Activated T-cell treated with anti-CD3 and anti-CD28 coated beads, Interleukin-2, amount 50 U/mL, for 72 hours (primary cell): ENCODE measurements at regions not wholly inside any gene's neighbourhood (a gene's known extent, or its start where the extent isn't known, plus 50 kb on each side); places are given as distances from the start of the nearest gene placed in this dataset.
A peak's percentile ranks its signal among the peaks of the same experiment; 100 is the strongest.
"Not testable (repeated sequence)": the region's sequence is repeated elsewhere in the genome, so short reads cannot be mapped to it uniquely, and the experiment has no call there.

ENCODE experiments used
- ATAC-seq, 2 donors: fragments of 150-1000 bp; cut with Tn5 transposase; replicated peaks in 1 of 2; 2 replicates each; pipeline ENCODE4 v1.10.0; 2021; ENCODE audit warnings: moderate library complexity in 2 of 2, mild to moderate bottlenecking in 1 of 2
- DNase-seq, 2 donors: peaks; one replicate each; pipeline ENCODE4 v3.0.0; 2021 to 2022; ENCODE audit warnings: mixed read lengths in 1 of 2
- H3K27ac Mint-ChIP-seq: one replicate; pipeline ENCODE4 v1.8.0; 2022; ENCODE audit warnings: mild to moderate bottlenecking, moderate library complexity, mixed read lengths
- H3K27me3 Mint-ChIP-seq: one replicate; pipeline ENCODE4 v1.8.0; 2022; ENCODE audit warnings: low read depth, mixed read lengths
- H3K36me3 Mint-ChIP-seq, 2 donors: one replicate each; pipeline ENCODE4 v1.8.0; 2022; ENCODE audit warnings: mixed read lengths in 2 of 2, mild to moderate bottlenecking in 1 of 2; ENCODE audit not compliant: insufficient read depth in 2 of 2
- H3K4me1 Mint-ChIP-seq: one replicate; pipeline ENCODE4 v1.8.0; 2022; ENCODE audit warnings: low read depth, mixed read lengths
- H3K4me3 Mint-ChIP-seq, 2 donors: one replicate each; pipeline ENCODE4 v1.8.0; 2022; ENCODE audit warnings: mild to moderate bottlenecking in 2 of 2, mixed read lengths in 2 of 2, moderate library complexity in 2 of 2
- H3K9me3 Mint-ChIP-seq, 2 donors: one replicate each; pipeline ENCODE4 v1.8.0; 2022; ENCODE audit warnings: mixed read lengths in 2 of 2

DNA sequence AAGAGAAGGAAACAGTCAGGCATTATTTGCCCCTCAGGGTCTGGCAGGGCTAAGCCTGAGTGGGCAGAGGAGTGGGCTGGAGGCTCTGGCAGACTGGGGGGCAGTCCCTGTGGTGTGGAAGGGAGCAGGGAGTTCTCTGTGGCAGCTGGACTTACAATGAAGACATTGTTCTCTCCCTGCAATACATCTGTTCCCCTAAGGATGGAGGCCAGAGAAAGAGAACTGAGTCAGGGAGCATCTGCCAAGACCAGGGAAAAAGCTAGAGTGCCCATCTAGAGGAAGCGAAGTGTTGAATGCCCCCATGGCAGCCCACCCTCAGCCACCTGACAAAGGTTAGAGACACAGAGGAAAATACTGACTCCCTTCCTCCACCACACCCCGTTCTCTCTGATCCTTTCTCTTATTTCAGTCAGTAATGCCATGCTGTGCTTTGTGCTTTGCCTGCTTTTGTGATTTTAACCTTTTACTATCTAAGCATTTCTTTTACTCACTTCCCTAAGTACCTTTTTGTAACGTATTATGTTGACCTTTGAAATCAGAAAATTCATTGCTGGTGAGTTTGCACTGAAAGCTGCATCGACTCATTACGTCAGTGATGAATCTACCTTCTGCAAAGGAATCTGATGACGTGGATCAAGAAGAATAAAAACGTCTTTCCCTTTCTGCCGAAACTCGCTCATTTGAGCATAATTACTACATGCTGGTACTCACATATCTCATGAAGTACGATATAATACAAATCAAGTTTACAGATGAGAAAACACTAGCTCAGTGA lies 76.0 kb downstream of the ACTL7B start:
- no peak for DNase-seq
- H3K9me3 Mint-ChIP-seq = no peaks in the 10 kb centered on the region
- H3K27me3 Mint-ChIP-seq = peaks cover 19% of the 10 kb centered on the region
- no peak overlapping the region for H3K4me3 Mint-ChIP-seq
- no peak for ATAC-seq
- no peaks in the 10 kb centered on the region for H3K36me3 Mint-ChIP-seq
- no peak overlapping the region for H3K27ac Mint-ChIP-seq
- H3K4me1 Mint-ChIP-seq = peaks cover 5% of the 10 kb centered on the region

DNA sequence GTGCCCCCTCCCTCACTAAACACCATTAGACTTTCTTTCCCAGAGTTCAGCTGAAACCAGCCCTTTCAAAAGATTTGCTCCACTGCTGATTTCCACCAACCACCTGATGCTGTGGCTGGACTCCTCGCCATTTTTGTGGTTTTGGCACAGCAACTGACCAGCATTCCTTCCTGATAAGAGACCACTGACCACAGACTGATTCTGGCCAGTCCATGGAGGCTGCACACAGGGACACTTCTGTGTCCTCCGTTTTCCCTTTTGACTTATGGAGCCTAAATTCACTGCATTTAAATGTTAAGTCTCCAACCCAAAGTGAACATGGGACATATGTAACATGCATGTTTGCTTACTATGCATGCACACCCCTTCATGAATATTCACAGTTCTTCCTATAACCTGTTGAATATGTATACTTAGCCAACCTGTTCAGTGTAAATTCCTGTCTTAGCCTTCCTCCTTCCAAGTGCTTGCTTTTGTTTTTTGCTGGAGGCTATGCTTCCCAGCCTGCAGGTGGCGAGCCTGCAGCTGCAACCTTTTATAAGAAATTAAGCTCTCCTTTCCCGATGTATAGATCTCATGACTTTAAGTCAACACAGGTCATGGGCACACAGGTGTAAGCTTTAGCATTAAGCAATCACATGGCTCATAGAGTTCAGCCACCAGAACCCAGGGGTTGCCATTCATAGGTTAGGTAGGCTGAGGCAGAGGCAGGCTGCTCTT lies 78.7 kb downstream of the ACTL7B start:
- H3K27me3 Mint-ChIP-seq = peaks cover 14% of the 10 kb centered on the region
- no peak overlapping the region for H3K27ac Mint-ChIP-seq
- no peak overlapping the region for H3K4me3 Mint-ChIP-seq
- DNase-seq (no peak), ATAC-seq (no peak)
- H3K9me3 Mint-ChIP-seq = no peaks in the 10 kb centered on the region
- no peaks in the 10 kb centered on the region for H3K36me3 Mint-ChIP-seq
- no peaks in the 10 kb centered on the region for H3K4me1 Mint-ChIP-seq

DNA sequence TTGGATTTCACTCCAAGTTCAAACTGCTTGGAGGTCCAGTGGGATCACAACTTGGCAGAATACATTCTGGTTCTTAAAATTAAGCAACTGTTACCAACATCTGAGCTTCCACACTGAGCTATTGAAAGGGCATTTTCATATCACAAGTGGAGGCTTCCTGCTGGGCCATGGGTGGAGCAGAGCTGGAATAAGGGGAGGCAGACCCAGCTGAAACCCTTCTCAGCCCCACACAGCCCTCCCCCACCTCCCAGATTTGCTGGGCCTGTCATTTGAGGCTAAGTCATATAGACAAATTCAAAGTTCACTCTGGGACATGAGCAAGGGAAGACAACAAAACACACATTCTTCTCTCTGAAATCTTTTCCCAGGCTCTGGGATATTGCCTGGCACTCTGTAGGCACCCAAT lies 79.9 kb downstream of the ACTL7B start:
- Mint-ChIP-seq H3K27me3 (peaks cover 8% of the 10 kb centered on the region), H3K36me3 (no peaks in the 10 kb centered on the region), H3K27ac (no peak overlapping the region), H3K4me1 (no peaks in the 10 kb centered on the region), H3K4me3 (no peak overlapping the region), H3K9me3 (no peaks in the 10 kb centered on the region)
- DNase-seq = no peak
- ATAC-seq = no peak

DNA sequence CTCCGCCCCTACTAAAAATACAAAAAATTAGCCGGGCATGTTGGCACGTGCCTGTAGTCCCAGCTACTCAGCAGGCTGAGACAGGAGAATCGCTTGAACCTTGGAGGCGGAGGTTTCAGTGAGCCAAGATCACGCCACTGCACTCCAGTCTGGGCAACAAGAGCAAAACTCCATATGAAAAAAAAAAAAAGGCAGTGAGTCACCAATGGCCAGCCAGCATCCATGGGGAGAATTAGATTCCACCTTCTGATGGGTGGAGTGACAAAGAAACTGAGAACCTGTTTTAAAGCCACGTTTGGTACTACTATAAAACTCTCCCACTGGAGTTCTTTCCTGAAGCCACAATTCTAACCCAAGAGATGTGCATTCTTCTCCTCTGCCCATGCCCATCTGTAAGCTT lies 81.7 kb downstream of the ACTL7B start:
- ATAC-seq = not testable (repeated sequence)

DNA sequence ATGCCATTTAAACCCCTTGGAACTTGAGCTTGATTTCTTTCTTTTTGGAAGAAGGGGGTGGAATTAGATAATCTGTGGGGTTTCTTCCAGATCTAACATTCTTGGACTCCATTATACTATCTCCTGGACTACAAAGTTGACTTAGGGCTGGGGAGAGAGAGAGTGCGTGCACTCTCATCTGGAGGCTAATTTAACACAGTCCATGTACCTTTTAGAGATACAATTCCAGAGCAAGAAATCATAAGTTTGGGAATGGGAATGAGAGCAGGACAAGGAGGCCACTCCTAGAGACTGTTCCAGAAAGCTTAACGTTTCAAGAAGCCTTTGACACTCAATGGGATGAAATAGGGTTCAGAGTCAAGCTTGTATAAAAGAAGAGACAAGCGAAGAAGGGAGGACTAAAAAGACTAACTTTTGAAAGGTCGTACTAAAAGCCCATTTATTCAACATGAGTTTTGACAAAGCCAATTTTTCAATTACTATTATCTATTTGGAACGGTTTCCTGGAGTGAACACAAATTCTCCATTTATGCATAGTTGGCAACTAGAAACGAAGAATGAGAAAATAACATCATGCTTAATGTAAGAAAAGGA lies 83.4 kb downstream of the ACTL7B start:
- no peak overlapping the region for H3K27ac Mint-ChIP-seq
- no peak for ATAC-seq

More for the DNA sequence above, 81.7 kb downstream of the ACTL7B start:
- not testable (repeated sequence) for H3K4me3 Mint-ChIP-seq, H3K27me3 Mint-ChIP-seq, H3K4me1 Mint-ChIP-seq, H3K9me3 Mint-ChIP-seq, DNase-seq, H3K36me3 Mint-ChIP-seq, H3K27ac Mint-ChIP-seq

GRCh38 chr9:108768744-108769143 lies 87.0 kb downstream of the ACTL7B start:
- Mint-ChIP-seq H3K27me3 (no peaks in the 10 kb centered on the region), H3K4me1 (no peaks in the 10 kb centered on the region), H3K36me3 (peaks cover 0 to 2% of the 10 kb centered on the region in 2 donors), H3K4me3 (no peak overlapping the region), H3K9me3 (peaks cover 0 to 3% of the 10 kb centered on the region in 2 donors), H3K27ac (no peak overlapping the region)
- no peak for DNase-seq
- ATAC-seq = no peak

More for the DNA sequence above, 83.4 kb downstream of the ACTL7B start:
- no peak for DNase-seq
- Mint-ChIP-seq H3K4me3 (no peak overlapping the region), H3K4me1 (no peaks in the 10 kb centered on the region), H3K9me3 (peaks cover 0 to 3% of the 10 kb centered on the region in 2 donors), H3K27me3 (no peaks in the 10 kb centered on the region), H3K36me3 (peaks cover 0 to 2% of the 10 kb centered on the region in 2 donors)

GRCh38 chr9:108766626-108767161 lies 89.1 kb downstream of the ACTL7B start:
- Mint-ChIP-seq H3K4me1 (no peaks in the 10 kb centered on the region), H3K27me3 (no peaks in the 10 kb centered on the region), H3K36me3 (peaks cover 0 to 2% of the 10 kb centered on the region in 2 donors), H3K9me3 (peaks cover 0 to 3% of the 10 kb centered on the region in 2 donors), H3K4me3 (no peak overlapping the region), H3K27ac (no peak overlapping the region)
- DNase-seq = no peak
- ATAC-seq = no peak

DNA sequence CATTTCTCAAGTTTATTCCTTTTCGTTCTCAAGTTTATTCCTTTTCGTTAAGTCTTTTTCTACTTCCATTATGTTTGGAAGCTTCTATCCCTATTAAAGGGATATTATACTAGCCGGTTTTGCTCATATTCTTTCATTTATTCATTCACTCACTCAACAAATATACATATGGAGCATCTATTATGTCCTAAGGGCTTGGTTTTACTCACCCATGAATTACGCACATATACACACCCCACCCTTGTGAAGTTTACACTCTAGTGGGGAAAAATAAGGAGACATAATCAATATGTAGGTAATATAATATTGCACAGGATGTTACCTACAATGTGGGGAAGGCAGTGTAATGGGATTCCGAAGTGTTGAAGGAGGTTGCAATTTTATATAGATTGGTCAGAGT lies 90.5 kb downstream of the ACTL7B start:
- ATAC-seq (no peak), DNase-seq (no peak)
- no peaks in the 10 kb centered on the region for H3K27me3 Mint-ChIP-seq
- no peaks in the 10 kb centered on the region for H3K4me1 Mint-ChIP-seq
- H3K27ac Mint-ChIP-seq = no peak overlapping the region
- no peak overlapping the region for H3K4me3 Mint-ChIP-seq
- H3K36me3 Mint-ChIP-seq = peaks cover 0 to 2% of the 10 kb centered on the region in 2 donors
- peaks cover 0 to 3% of the 10 kb centered on the region in 2 donors for H3K9me3 Mint-ChIP-seq

DNA sequence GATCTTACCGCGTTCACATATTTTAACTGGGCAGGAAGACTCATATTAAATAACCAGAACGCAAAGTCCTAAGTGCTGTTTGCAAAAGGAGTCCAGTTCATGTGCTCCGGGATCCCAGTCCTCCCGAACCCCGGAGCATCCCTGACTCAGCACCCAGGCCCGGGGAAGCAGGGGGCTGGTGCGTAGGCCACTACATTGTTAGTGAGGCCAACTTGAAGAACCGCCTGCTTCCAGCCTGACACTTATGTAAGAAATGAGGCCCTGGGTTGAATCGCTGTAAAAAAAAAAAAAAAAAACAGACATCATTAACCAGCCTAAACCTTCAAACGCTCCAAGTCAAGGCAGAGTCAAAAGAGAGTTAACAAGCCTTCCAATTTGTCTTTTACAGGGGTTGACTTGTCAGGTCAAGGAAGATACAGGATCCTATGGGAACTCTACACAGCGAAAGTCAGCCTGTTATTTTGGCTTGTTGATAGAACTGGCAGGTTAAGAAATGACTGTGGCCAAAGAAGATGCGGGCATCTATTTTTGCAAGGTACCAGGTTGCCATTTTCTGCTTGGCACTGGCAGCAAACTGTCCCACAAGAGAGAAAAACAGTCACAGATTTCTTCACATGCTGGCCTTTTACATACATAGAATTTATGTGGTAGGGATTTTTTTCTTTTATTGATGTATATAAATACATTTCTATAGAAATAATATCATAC lies 93.3 kb downstream of the ACTL7B start:
- Mint-ChIP-seq H3K4me1 (no peaks in the 10 kb centered on the region), H3K27me3 (peaks cover 7% of the 10 kb centered on the region), H3K4me3 (no peak overlapping the region), H3K9me3 (no peaks in the 10 kb centered on the region), H3K27ac (no peak overlapping the region), H3K36me3 (no peaks in the 10 kb centered on the region)
- DNase-seq (no peak), ATAC-seq (no peak)

DNA sequence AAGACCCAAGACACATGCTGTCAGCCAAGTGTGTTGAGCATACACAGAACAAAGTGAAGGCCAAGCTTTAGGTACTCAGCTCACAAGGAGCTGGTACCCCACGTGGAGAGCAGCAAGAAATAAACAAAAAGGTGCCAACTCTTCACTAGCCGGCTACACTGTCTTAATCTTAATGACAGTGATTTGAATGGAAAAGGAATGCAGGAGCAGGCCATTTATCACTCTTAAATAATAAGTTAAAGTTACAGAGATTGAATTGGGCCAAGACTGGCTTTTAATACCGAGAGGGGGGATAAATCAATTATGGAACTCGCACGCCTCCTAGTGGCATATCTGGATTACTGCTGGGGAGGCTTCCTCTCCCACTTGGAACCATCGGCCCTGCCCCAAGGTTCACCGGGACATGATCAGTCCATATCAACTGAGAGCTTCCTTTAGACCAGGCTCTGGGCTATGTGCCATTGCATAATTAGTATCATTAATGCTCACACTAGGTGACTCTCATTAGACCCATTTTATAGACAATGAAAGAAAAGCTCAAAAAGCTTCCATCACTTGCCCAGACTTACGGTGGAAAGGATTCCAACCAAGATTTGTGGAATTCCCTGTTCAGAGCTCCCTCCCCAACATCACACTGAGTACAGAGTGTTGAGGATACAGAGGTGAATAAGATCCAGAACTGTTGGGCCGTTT lies 94.0 kb downstream of the ACTL7B start:
- no peaks in the 10 kb centered on the region for H3K4me1 Mint-ChIP-seq
- H3K36me3 Mint-ChIP-seq = no peaks in the 10 kb centered on the region
- H3K9me3 Mint-ChIP-seq = no peaks in the 10 kb centered on the region
- ATAC-seq = no peak
- DNase-seq = peak; percentile 28 to 35
- H3K27ac Mint-ChIP-seq = no peak overlapping the region
- no peak overlapping the region for H3K4me3 Mint-ChIP-seq
- peaks cover 7% of the 10 kb centered on the region for H3K27me3 Mint-ChIP-seq

GRCh38 chr9:108760841-108761240 lies 94.9 kb downstream of the ACTL7B start:
- Mint-ChIP-seq H3K4me1 (no peaks in the 10 kb centered on the region), H3K27me3 (peaks cover 7% of the 10 kb centered on the region), H3K36me3 (no peaks in the 10 kb centered on the region), H3K4me3 (no peak overlapping the region), H3K27ac (no peak overlapping the region), H3K9me3 (no peaks in the 10 kb centered on the region)
- DNase-seq = no peak
- no peak for ATAC-seq

GRCh38 chr9:108759835-108760234 lies 96.0 kb downstream of the ACTL7B start:
- no peaks in the 10 kb centered on the region for H3K4me1 Mint-ChIP-seq
- DNase-seq = no peak

More at GRCh38 chr9:108759835-108760234, 96.0 kb downstream of the ACTL7B start:
- peaks cover 7% of the 10 kb centered on the region for H3K27me3 Mint-ChIP-seq
- H3K36me3 Mint-ChIP-seq = no peaks in the 10 kb centered on the region
- H3K9me3 Mint-ChIP-seq = no peaks in the 10 kb centered on the region
- H3K4me3 Mint-ChIP-seq = no peak overlapping the region
- ATAC-seq = no peak
- H3K27ac Mint-ChIP-seq = no peak overlapping the region
